Colon (tissue), 2 donors: ENCODE measurements at regions not wholly inside any gene's neighbourhood (a gene's known extent, or its start where the extent isn't known, plus 50 kb on each side); places are given as distances from the start of the nearest gene placed in this dataset.

Experiments
- FAIRE-seq: peaks from 2 replicates; lab custom pipeline; 2012; peaks lifted over from hg19 to GRCh38; lab: Jason Lieb, UNC
- donor health status: control.
- donor health status: control.

- no peak for FAIRE-seq
Measured at GRCh38 chr7:12518920-12519681, 51.4 kb upstream of the SCIN start.

GRCh38 chr7:12519682-12520009 lies 50.9 kb upstream of the SCIN start:
- no peak for FAIRE-seq
